Activated T-helper 2 cell treated with anti-CD3 and anti-CD28 coated beads, Interferon-gamma antibody, Interleukin-2, Interleukin-4, amounts not matched to agents 10 μg/mL and 5 μg/mL and 100 μg/mL, durations not matched to agents 14 hours and 24 hours and 36 hours (primary cell): ENCODE measurements at regions not wholly inside any gene's neighbourhood (a gene's known extent, or its start where the extent isn't known, plus 50 kb on each side); places are given as distances from the start of the nearest gene placed in this dataset.

Experiments
- DNase-seq: peaks from one replicate; pipeline ENCODE4 v3.0.0; 2021; ENCODE audit warnings: low spot score
- H3K27ac Mint-ChIP-seq: one replicate; pipeline ENCODE4 v1.8.0; 2021; ENCODE audit warnings: mixed read lengths
- H3K27me3 Mint-ChIP-seq: one replicate; pipeline ENCODE4 v1.8.0; 2021; ENCODE audit warnings: low read depth, mixed read lengths
- H3K36me3 Mint-ChIP-seq: one replicate; pipeline ENCODE4 v1.8.0; 2021; ENCODE audit warnings: low read depth, mixed read lengths
- H3K4me1 Mint-ChIP-seq: one replicate; pipeline ENCODE4 v1.8.0; 2021; ENCODE audit warnings: low read depth, mixed read lengths
- H3K4me3 Mint-ChIP-seq: one replicate; pipeline ENCODE4 v1.8.0; 2021; ENCODE audit warnings: low read depth, mild to moderate bottlenecking, moderate library complexity, mixed read lengths
- H3K9me3 Mint-ChIP-seq: one replicate; pipeline ENCODE4 v1.8.0; 2021; ENCODE audit warnings: mixed read lengths
- intact Hi-C: fragments of 100-400 bp; cut with micrococcal nuclease; formaldehyde crosslinking; loops from one replicate; pipeline ENCODE4 v1.15.1; 2023

GRCh38 chr12:28699029-28699428 is 450.0 kb upstream of the FAR2 start:
- H3K27me3 Mint-ChIP-seq: no peaks in the 10 kb centered on the region
- no peaks in the 10 kb centered on the region for H3K36me3 Mint-ChIP-seq
- no peak overlapping the region for H3K27ac Mint-ChIP-seq
- no peak for DNase-seq
- H3K9me3 Mint-ChIP-seq: no peaks in the 10 kb centered on the region
- intact Hi-C loops: no loop called here
- H3K4me1 Mint-ChIP-seq: no peaks in the 10 kb centered on the region
- H3K4me3 Mint-ChIP-seq: no peak overlapping the region

- H3K9me3 Mint-ChIP-seq: no peaks in the 10 kb centered on the region
- no peak overlapping the region for H3K4me3 Mint-ChIP-seq
- H3K27me3 Mint-ChIP-seq: no peaks in the 10 kb centered on the region
- DNase-seq: no peak
- H3K36me3 Mint-ChIP-seq: no peaks in the 10 kb centered on the region
- H3K4me1 Mint-ChIP-seq: no peaks in the 10 kb centered on the region
- H3K27ac Mint-ChIP-seq: no peak overlapping the region
- intact Hi-C loops: no loop called here
These were observed 448.9 kb upstream of the FAR2 start for GRCh38 chr12:28700161-28700560.

GRCh38 chr12:28704477-28705169 is 444.5 kb upstream of the FAR2 start:
- Mint-ChIP-seq H3K27me3 (no peaks in the 10 kb centered on the region), H3K4me3 (no peak overlapping the region), H3K36me3 (no peaks in the 10 kb centered on the region), H3K4me1 (no peaks in the 10 kb centered on the region), H3K9me3 (peaks cover 4% of the 10 kb centered on the region), H3K27ac (no peak overlapping the region)
- intact Hi-C loops: no loop called here
- no peak for DNase-seq

- Mint-ChIP-seq H3K4me3 (no peak overlapping the region), H3K9me3 (peaks cover 4% of the 10 kb centered on the region)
- intact Hi-C loops: no loop called here
These were observed 440.1 kb upstream of the FAR2 start for GRCh38 chr12:28708918-28709371.

GRCh38 chr12:28709986-28710685 is 438.9 kb upstream of the FAR2 start:
- no peaks in the 10 kb centered on the region for H3K4me1 Mint-ChIP-seq
- no peak overlapping the region for H3K4me3 Mint-ChIP-seq
- H3K27ac Mint-ChIP-seq: no peak overlapping the region

More at GRCh38 chr12:28708918-28709371, 440.1 kb upstream of the FAR2 start:
- no peak for DNase-seq
- Mint-ChIP-seq H3K36me3 (no peaks in the 10 kb centered on the region), H3K27me3 (no peaks in the 10 kb centered on the region), H3K4me1 (no peaks in the 10 kb centered on the region), H3K27ac (no peak overlapping the region)

GRCh38 chr12:28710882-28711281 is 438.2 kb upstream of the FAR2 start:
- H3K36me3 Mint-ChIP-seq: no peaks in the 10 kb centered on the region
- H3K27ac Mint-ChIP-seq: no peak overlapping the region
- no peak for DNase-seq
- no peaks in the 10 kb centered on the region for H3K27me3 Mint-ChIP-seq
- no peak overlapping the region for H3K4me3 Mint-ChIP-seq
- peaks cover under 1% of the 10 kb centered on the region for H3K9me3 Mint-ChIP-seq
- intact Hi-C loops: no loop called here
- no peaks in the 10 kb centered on the region for H3K4me1 Mint-ChIP-seq

More at GRCh38 chr12:28709986-28710685, 438.9 kb upstream of the FAR2 start:
- H3K36me3 Mint-ChIP-seq: no peaks in the 10 kb centered on the region
- H3K27me3 Mint-ChIP-seq: no peaks in the 10 kb centered on the region
- intact Hi-C loops: no loop called here
- H3K9me3 Mint-ChIP-seq: peaks cover 4% of the 10 kb centered on the region
- no peak for DNase-seq

GRCh38 chr12:28711421-28711820 is 437.7 kb upstream of the FAR2 start:
- no peaks in the 10 kb centered on the region for H3K36me3 Mint-ChIP-seq

GRCh38 chr12:28742791-28743190 is 406.3 kb upstream of the FAR2 start:
- Mint-ChIP-seq H3K4me1 (no peaks in the 10 kb centered on the region), H3K36me3 (no peaks in the 10 kb centered on the region), H3K9me3 (no peaks in the 10 kb centered on the region), H3K27ac (no peak overlapping the region), H3K27me3 (no peaks in the 10 kb centered on the region), H3K4me3 (no peak overlapping the region)
- no peak for DNase-seq
- intact Hi-C loops: no loop called here

More at GRCh38 chr12:28711421-28711820, 437.7 kb upstream of the FAR2 start:
- Mint-ChIP-seq H3K4me3 (no peak overlapping the region), H3K27ac (no peak overlapping the region), H3K9me3 (no peaks in the 10 kb centered on the region), H3K4me1 (no peaks in the 10 kb centered on the region), H3K27me3 (no peaks in the 10 kb centered on the region)
- DNase-seq: no peak
- intact Hi-C loops: no loop called here

GRCh38 chr12:28746734-28747325 is 402.2 kb upstream of the FAR2 start:
- no peak for DNase-seq
- no peak overlapping the region for H3K4me3 Mint-ChIP-seq
- H3K9me3 Mint-ChIP-seq: no peaks in the 10 kb centered on the region
- no peaks in the 10 kb centered on the region for H3K27me3 Mint-ChIP-seq
- H3K36me3 Mint-ChIP-seq: no peaks in the 10 kb centered on the region
- no peaks in the 10 kb centered on the region for H3K4me1 Mint-ChIP-seq
- intact Hi-C loops: no loop called here
- H3K27ac Mint-ChIP-seq: no peak overlapping the region

GRCh38 chr12:28750946-28751685 is 398.0 kb upstream of the FAR2 start:
- Mint-ChIP-seq H3K4me3 (no peak overlapping the region), H3K9me3 (peaks cover 4% of the 10 kb centered on the region), H3K36me3 (no peaks in the 10 kb centered on the region), H3K4me1 (no peaks in the 10 kb centered on the region), H3K27me3 (no peaks in the 10 kb centered on the region), H3K27ac (no peak overlapping the region)
- intact Hi-C loops: no loop called here
- no peak for DNase-seq

- no peaks in the 10 kb centered on the region for H3K27me3 Mint-ChIP-seq
- H3K36me3 Mint-ChIP-seq: no peaks in the 10 kb centered on the region
- no peak overlapping the region for H3K4me3 Mint-ChIP-seq
- DNase-seq: no peak
- peaks cover 4% of the 10 kb centered on the region for H3K9me3 Mint-ChIP-seq
- no peak overlapping the region for H3K27ac Mint-ChIP-seq
- H3K4me1 Mint-ChIP-seq: no peaks in the 10 kb centered on the region
- intact Hi-C loops: no loop called here
These were observed 394.1 kb upstream of the FAR2 start for GRCh38 chr12:28755027-28755426.

GRCh38 chr12:28759333-28759732 is 389.7 kb upstream of the FAR2 start:
- Mint-ChIP-seq H3K36me3 (no peaks in the 10 kb centered on the region), H3K27me3 (no peaks in the 10 kb centered on the region), H3K9me3 (peaks cover 4% of the 10 kb centered on the region), H3K4me1 (no peaks in the 10 kb centered on the region), H3K4me3 (no peak overlapping the region), H3K27ac (no peak overlapping the region)
- no peak for DNase-seq
- intact Hi-C loops: no loop called here
